CD4-positive, CD25-positive, alpha-beta regulatory T cell (primary cell): ENCODE measurements at regions not wholly inside any gene's neighbourhood (a gene's known extent, or its start where the extent isn't known, plus 50 kb on each side); places are given as distances from the start of the nearest gene placed in this dataset.
"Not testable (repeated sequence)": the region's sequence is repeated elsewhere in the genome, so short reads cannot be mapped to it uniquely, and the experiment has no call there.

Experiments
- ATAC-seq, 2 donors: fragments of 150-1000 bp; cut with Tn5 transposase; one replicate each; pipeline ENCODE4 v1.10.0; 2021; ENCODE audit warnings: low read depth in 2 of 2, moderate number of reproducible peaks in 2 of 2, moderate library complexity in 1 of 2
- DNase-seq, 3 donors: peaks; one replicate each; pipeline versions ENCODE4 v3.0.0 to v3.0.0-alpha.2; 2012 to 2022; ENCODE audit warnings: mixed read lengths in 1 of 3
- H3K27ac ChIP-seq: one replicate; pipeline ENCODE4 v1.7.0; 2013; ENCODE audit warnings: mild to moderate bottlenecking, low read length; ENCODE audit not compliant: insufficient read depth, poor library complexity, severe bottlenecking
- H3K27me3 ChIP-seq: one replicate; pipeline ENCODE4 v1.7.0; 2013; ENCODE audit warnings: low read length; ENCODE audit not compliant: control insufficient read depth, insufficient read depth
- H3K36me3 ChIP-seq: one replicate; pipeline ENCODE4 v1.7.0; 2013; ENCODE audit warnings: mild to moderate bottlenecking, low read length, moderate library complexity; ENCODE audit not compliant: control insufficient read depth, insufficient read depth
- H3K4me1 ChIP-seq: 2 replicates; pipeline ENCODE4 v1.7.0; 2013; ENCODE audit warnings: mild to moderate bottlenecking, low read length; ENCODE audit not compliant: insufficient read depth, control insufficient read depth, poor library complexity, severe bottlenecking
- H3K4me3 ChIP-seq: one replicate; pipeline ENCODE4 v1.7.0; 2013; ENCODE audit warnings: low read depth, mild to moderate bottlenecking, low read length, moderate library complexity
- H3K9me3 ChIP-seq, 2 experiments: 1 replicate in 1 of 2; 2 replicates in 1 of 2; pipeline ENCODE4 v1.7.0; 2013; ENCODE audit warnings: low read length in 2 of 2, mild to moderate bottlenecking in 1 of 2, moderate library complexity in 1 of 2; ENCODE audit not compliant: control insufficient read depth in 2 of 2
- H3K27ac Mint-ChIP-seq, 3 donors: one replicate each; pipeline ENCODE4 v1.8.0; 2020 to 2022; ENCODE audit warnings: mild to moderate bottlenecking in 3 of 3, mixed read lengths in 3 of 3, moderate library complexity in 2 of 3
- H3K27me3 Mint-ChIP-seq: one replicate; pipeline ENCODE4 v1.8.0; 2022; ENCODE audit warnings: mild to moderate bottlenecking, mixed read lengths
- H3K36me3 Mint-ChIP-seq: one replicate; pipeline ENCODE4 v1.8.0; 2020; ENCODE audit warnings: mixed read lengths
- H3K4me1 Mint-ChIP-seq, 4 donors: one replicate each; pipeline ENCODE4 v1.8.0; 2020 to 2022; ENCODE audit warnings: mixed read lengths in 4 of 4, mild to moderate bottlenecking in 1 of 4
- H3K4me3 Mint-ChIP-seq, 4 donors: one replicate each; pipeline ENCODE4 v1.8.0; 2020 to 2022; ENCODE audit warnings: mild to moderate bottlenecking in 4 of 4, mixed read lengths in 4 of 4, moderate library complexity in 3 of 4
- H3K9me3 Mint-ChIP-seq, 7 donors: one replicate each; pipeline ENCODE4 v1.8.0; 2020 to 2022; ENCODE audit warnings: mixed read lengths in 7 of 7, mild to moderate bottlenecking in 3 of 7, moderate library complexity in 2 of 7

DNA sequence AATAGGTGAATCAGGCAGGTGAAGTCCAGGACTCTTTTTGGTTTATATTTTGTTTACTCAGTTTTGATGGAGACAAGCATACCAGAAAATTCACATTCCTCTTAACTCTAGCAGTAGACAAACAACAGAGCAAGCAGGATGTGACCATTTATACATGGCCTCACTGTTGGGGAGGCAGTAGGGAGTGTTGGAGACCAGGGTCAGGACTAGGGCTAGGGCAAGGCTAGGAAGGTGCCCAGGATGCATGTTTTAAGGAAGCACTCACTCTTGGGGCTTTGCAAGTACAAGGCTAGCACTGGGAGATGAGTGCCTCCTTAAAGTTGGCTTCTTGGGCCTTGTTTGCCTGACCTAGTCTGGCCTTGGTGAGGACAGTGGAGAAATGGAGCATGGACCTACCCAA lies 84.5 kb upstream of the PLGLB2 start:
- H3K27me3 Mint-ChIP-seq, H3K36me3 Mint-ChIP-seq, H3K27ac ChIP-seq, H3K4me1 Mint-ChIP-seq, H3K9me3 ChIP-seq, H3K4me3 Mint-ChIP-seq, H3K27me3 ChIP-seq, H3K4me3 ChIP-seq, H3K36me3 ChIP-seq, DNase-seq, ATAC-seq, H3K9me3 Mint-ChIP-seq, H3K4me1 ChIP-seq, H3K27ac Mint-ChIP-seq: not testable (repeated sequence)

DNA sequence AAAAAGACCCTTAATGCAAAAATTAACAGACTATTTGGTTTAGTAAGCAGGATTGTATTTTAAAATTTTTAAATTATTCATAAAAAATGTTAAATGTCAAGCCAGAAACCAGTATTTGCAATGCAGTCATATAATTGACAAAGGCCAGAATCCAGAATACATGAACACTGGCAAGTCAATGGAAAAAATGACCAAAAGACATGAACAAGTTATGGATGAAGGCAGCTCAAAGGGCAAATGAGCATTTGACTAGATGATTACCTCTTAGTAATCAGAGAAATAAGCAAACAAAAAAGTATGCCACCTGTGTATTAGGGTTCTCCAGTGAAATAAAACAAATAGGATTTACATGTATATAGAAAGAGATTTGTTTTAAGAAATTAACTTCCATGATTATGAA lies 80.9 kb upstream of the PLGLB2 start:
- H3K4me3 Mint-ChIP-seq, H3K27ac Mint-ChIP-seq, H3K27me3 Mint-ChIP-seq, H3K4me1 Mint-ChIP-seq, H3K4me3 ChIP-seq, H3K36me3 ChIP-seq, DNase-seq, H3K27ac ChIP-seq, H3K36me3 Mint-ChIP-seq, H3K9me3 ChIP-seq, H3K4me1 ChIP-seq, H3K27me3 ChIP-seq, H3K9me3 Mint-ChIP-seq, ATAC-seq: not testable (repeated sequence)

DNA sequence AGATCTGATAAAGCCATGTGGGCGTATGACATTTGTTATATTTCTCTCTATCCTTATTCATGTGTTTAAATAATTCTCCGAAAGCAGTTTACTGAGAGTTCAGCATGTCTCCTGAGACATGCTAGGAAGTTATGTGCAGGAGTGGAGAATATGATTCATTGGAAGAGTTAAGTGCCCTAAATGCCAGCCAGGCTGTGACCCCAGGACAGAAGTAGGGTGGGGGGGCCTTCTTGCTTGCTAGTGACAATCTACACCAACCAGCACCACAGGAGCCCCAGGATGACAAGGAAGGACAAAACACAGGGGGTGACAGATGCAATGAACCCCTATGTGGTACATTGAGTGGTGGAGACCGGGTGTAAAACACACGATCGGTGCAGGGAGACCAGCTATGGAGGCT lies 79.5 kb upstream of the PLGLB2 start:
- ATAC-seq, H3K4me3 Mint-ChIP-seq, H3K9me3 ChIP-seq, H3K4me3 ChIP-seq, H3K27ac Mint-ChIP-seq, H3K4me1 Mint-ChIP-seq, H3K27ac ChIP-seq, H3K27me3 ChIP-seq, H3K36me3 Mint-ChIP-seq, H3K27me3 Mint-ChIP-seq, H3K9me3 Mint-ChIP-seq, DNase-seq, H3K4me1 ChIP-seq, H3K36me3 ChIP-seq: not testable (repeated sequence)

DNA sequence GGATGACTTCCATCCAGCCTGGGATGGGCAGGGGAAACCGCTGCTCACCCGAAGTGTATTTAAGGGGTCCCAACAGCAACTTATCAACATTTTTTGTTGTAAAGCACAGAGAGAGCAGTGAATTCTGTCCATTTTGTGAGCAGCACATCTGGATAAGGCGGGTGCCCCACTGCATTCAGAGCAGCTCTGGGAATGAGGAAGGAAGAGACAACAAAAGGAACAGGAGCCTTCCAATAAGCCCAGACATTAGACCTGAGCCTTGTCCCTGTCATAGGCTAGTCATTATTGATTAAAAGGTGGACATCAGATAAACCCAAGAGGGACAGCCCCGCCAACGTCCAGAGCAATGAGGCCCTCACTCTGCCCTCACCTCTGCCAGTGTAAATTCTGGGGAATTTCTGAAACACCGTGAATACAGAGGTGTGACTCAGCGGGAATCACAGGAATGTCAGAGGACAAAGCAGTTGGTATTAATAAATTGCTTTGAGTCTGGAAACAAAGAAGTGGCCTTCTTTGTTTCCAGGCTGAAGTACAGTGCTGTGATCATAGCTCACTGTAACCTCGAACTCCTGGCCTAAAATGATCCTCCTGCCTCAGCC lies 78.2 kb upstream of the PLGLB2 start:
- not testable (repeated sequence) for ATAC-seq, H3K27me3 Mint-ChIP-seq, H3K4me1 ChIP-seq

DNA sequence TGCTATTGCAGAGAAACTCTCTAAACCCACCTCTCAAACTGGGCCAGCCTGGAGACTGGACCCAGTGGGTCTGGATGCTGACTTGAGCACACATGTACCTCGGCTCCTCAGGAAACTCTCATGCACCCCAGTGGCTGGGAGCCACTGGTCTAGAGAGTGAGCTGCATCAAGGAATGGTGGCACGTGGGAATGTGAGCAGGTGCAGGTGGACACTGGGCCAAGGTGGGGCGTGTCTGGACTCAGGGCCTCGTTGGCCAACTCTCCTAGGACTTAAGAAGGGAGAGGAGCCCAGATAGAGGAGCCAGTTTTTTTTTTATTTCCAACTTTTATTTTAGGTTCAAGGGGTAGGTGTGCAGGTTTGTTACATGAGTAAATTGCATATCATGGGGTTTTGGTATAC lies 75.5 kb upstream of the PLGLB2 start:
- H3K36me3 Mint-ChIP-seq, H3K27me3 Mint-ChIP-seq: not testable (repeated sequence)

More for the DNA sequence above, 78.2 kb upstream of the PLGLB2 start:
- H3K9me3 ChIP-seq, H3K27ac ChIP-seq, H3K27ac Mint-ChIP-seq, DNase-seq, H3K36me3 ChIP-seq, H3K4me1 Mint-ChIP-seq, H3K4me3 ChIP-seq, H3K27me3 ChIP-seq, H3K9me3 Mint-ChIP-seq, H3K36me3 Mint-ChIP-seq, H3K4me3 Mint-ChIP-seq: not testable (repeated sequence)

DNA sequence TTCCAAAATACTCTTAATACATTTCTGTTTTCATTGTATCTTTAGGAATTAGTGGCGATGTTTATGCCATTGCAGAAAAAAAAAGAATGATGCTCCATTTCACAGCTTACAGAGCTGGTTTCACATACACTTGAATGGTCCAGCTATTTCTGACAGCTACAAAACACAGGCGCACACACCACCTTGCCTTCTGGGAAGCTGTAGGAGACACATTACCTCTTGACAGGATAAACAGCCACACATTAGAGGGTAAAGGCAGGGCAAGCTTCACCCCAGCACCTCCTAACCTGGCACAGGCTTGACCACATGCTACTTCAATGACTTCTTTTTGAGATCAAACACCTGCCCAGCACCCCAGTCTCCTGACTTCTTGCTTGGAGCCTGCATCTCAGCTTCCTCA lies 73.2 kb upstream of the PLGLB2 start:
- H3K27ac ChIP-seq, H3K27me3 ChIP-seq, H3K27me3 Mint-ChIP-seq, H3K4me3 ChIP-seq, H3K4me1 ChIP-seq, H3K27ac Mint-ChIP-seq, H3K9me3 ChIP-seq, H3K9me3 Mint-ChIP-seq, H3K36me3 ChIP-seq, ATAC-seq, H3K4me1 Mint-ChIP-seq, H3K36me3 Mint-ChIP-seq, DNase-seq, H3K4me3 Mint-ChIP-seq: not testable (repeated sequence)

More for the DNA sequence above, 75.5 kb upstream of the PLGLB2 start:
- not testable (repeated sequence) for H3K4me3 ChIP-seq, ATAC-seq, H3K9me3 ChIP-seq, H3K4me3 Mint-ChIP-seq, H3K36me3 ChIP-seq, H3K27me3 ChIP-seq, H3K27ac Mint-ChIP-seq, H3K27ac ChIP-seq, H3K4me1 Mint-ChIP-seq, H3K9me3 Mint-ChIP-seq, DNase-seq, H3K4me1 ChIP-seq

DNA sequence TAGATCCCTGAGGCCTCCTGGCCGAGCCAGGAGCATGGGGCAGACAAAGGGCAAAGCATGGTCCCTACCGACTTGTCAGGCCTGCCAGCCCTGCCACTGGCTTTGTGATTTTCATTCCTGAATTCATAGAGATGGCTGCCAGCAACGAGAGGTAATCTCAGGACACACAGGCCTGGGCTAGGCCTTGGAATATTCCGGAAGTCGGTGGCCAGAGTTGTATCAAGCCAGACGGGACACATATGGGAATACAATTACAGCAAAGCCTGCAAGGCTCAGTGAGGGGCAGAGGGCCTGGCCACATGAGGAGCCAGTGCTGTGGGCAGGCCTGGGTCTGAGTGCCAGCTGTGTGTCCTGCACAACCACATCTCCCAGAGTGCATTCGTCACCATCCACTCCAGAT lies 72.4 kb upstream of the PLGLB2 start:
- H3K27me3 Mint-ChIP-seq, DNase-seq, H3K36me3 ChIP-seq, H3K27ac ChIP-seq, H3K9me3 Mint-ChIP-seq, H3K36me3 Mint-ChIP-seq, H3K4me1 ChIP-seq, H3K27ac Mint-ChIP-seq, H3K27me3 ChIP-seq, H3K4me3 ChIP-seq, H3K4me3 Mint-ChIP-seq, ATAC-seq, H3K9me3 ChIP-seq, H3K4me1 Mint-ChIP-seq: not testable (repeated sequence)

DNA sequence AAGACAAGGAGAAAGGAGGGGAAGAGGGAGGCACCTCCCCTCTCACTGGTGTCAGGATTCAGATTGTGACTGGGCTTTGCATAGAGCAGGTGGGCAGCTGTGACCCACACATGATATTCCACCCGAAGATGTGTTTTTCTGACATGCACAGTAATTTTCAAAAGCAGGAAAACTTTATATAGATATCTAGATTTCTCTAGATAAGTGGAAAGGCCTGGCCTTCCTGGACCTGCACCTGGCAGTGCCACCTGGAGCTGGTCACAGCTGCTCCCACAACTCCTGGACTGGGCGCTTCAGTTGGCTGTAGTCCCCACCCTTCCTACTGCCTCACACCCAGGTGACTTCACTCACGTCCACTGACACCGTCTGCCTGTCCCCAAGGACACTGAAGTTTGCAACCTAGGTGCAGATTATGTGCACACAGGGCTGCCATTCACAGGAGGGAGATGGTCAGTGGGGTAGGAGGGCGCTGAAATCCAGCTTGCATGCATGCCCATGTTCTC lies 70.4 kb upstream of the PLGLB2 start:
- not testable (repeated sequence) for ATAC-seq, H3K27ac Mint-ChIP-seq, H3K4me1 Mint-ChIP-seq

More for the DNA sequence above, 70.4 kb upstream of the PLGLB2 start:
- not testable (repeated sequence) for H3K36me3 Mint-ChIP-seq, H3K27ac ChIP-seq, DNase-seq, H3K27me3 Mint-ChIP-seq, H3K4me1 ChIP-seq, H3K36me3 ChIP-seq, H3K4me3 ChIP-seq, H3K9me3 Mint-ChIP-seq, H3K4me3 Mint-ChIP-seq, H3K27me3 ChIP-seq, H3K9me3 ChIP-seq
